Stimulated activated naive CD8-positive, alpha-beta T cell treated with anti-CD3 and anti-CD28 coated beads, Interleukin-15, amount 100 ng/mL, for 72 hours (primary cell): ENCODE measurements at regions not wholly inside any gene's neighbourhood (a gene's known extent, or its start where the extent isn't known, plus 50 kb on each side); places are given as distances from the start of the nearest gene placed in this dataset.
"Not testable (repeated sequence)": the region's sequence is repeated elsewhere in the genome, so short reads cannot be mapped to it uniquely, and the experiment has no call there.

ENCODE experiments used
- ATAC-seq: fragments of 150-1000 bp; cut with Tn5 transposase; 2 replicates; pipeline ENCODE4 v1.10.0; 2021; ENCODE audit warnings: mild to moderate bottlenecking, moderate library complexity
- DNase-seq, 2 donors: peaks; one replicate each; pipeline ENCODE4 v3.0.0; 2021 to 2022
- H3K27ac Mint-ChIP-seq, 2 donors: one replicate each; pipeline ENCODE4 v1.8.0; 2022; ENCODE audit warnings: mild to moderate bottlenecking in 2 of 2, mixed read lengths in 2 of 2, moderate library complexity in 2 of 2
- H3K27me3 Mint-ChIP-seq: one replicate; pipeline ENCODE4 v1.8.0; 2022; ENCODE audit warnings: mixed read lengths
- H3K4me1 Mint-ChIP-seq: one replicate; pipeline ENCODE4 v1.8.0; 2022; ENCODE audit warnings: mild to moderate bottlenecking, mixed read lengths
- H3K4me3 Mint-ChIP-seq, 2 donors: one replicate each; pipeline ENCODE4 v1.8.0; 2022; ENCODE audit warnings: mild to moderate bottlenecking in 2 of 2, mixed read lengths in 2 of 2, moderate library complexity in 1 of 2
- H3K9me3 Mint-ChIP-seq, 2 donors: one replicate each; pipeline ENCODE4 v1.8.0; 2022; ENCODE audit warnings: mixed read lengths in 2 of 2

- Mint-ChIP-seq H3K9me3 (peaks cover 0 to 4% of the 10 kb centered on the region in 2 donors), H3K27me3 (no peaks in the 10 kb centered on the region), H3K27ac (no peak overlapping the region), H3K4me1 (no peaks in the 10 kb centered on the region), H3K4me3 (no peak overlapping the region)
- no peak for DNase-seq
- ATAC-seq = no peak
Observed at GRCh38 chr3:148500881-148501280, 196.8 kb upstream of the AGTR1 start.

DNA sequence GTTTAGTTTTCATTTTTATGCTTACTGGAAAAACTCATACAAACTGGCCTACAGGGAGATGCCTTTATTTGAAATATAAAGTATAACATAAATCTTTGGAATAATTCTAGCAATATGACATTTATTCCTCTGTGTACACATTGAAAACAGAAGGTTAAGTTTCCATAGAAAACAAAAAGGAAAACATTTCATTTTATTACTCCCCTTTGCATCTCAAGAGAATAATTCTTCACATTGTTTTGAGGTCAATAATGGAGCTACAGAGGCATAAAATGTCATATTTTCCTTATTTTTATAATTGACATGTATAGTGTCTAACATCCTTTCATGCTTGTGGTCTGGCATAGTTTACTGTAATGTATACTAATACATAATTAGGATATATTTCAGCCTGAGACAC, 187.6 kb upstream of the AGTR1 start:
- Mint-ChIP-seq H3K4me1 (no peaks in the 10 kb centered on the region), H3K9me3 (peaks cover 0 to 12% of the 10 kb centered on the region in 2 donors), H3K27me3 (no peaks in the 10 kb centered on the region), H3K4me3 (no peak overlapping the region), H3K27ac (no peak overlapping the region)
- ATAC-seq = no peak
- DNase-seq = no peak

DNA sequence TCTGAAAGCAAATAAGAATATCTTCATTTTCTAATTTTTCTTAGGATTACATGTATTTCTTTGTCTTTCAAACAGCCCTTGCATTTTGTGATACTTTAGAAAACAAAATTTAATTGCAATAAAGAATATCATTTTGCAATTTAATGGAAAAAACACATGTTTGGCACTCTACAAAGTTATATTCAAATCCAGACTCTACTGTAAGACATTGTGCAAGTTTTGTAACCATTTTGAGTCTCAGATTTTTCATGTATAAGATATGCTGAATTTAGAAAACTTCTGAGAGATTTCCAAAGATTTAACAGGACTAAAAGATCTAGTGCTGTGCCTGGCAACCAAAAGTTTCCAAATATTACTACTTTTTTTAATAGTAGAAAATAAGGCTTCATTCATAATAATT, 187.1 kb upstream of the AGTR1 start:
- no peak for ATAC-seq
- peaks cover 0 to 10% of the 10 kb centered on the region in 2 donors for H3K9me3 Mint-ChIP-seq

GRCh38 chr3:148512648-148513047, 185.1 kb upstream of the AGTR1 start:
- DNase-seq = no peak
- Mint-ChIP-seq H3K4me3 (no peak overlapping the region), H3K4me1 (no peaks in the 10 kb centered on the region), H3K9me3 (peaks cover 0 to 4% of the 10 kb centered on the region in 2 donors), H3K27ac (no peak overlapping the region), H3K27me3 (no peaks in the 10 kb centered on the region)
- no peak for ATAC-seq

More for the DNA sequence above, 187.1 kb upstream of the AGTR1 start:
- H3K27me3 Mint-ChIP-seq = no peaks in the 10 kb centered on the region
- no peak overlapping the region for H3K27ac Mint-ChIP-seq
- no peak overlapping the region for H3K4me3 Mint-ChIP-seq
- H3K4me1 Mint-ChIP-seq = no peaks in the 10 kb centered on the region
- DNase-seq = no peak

DNA sequence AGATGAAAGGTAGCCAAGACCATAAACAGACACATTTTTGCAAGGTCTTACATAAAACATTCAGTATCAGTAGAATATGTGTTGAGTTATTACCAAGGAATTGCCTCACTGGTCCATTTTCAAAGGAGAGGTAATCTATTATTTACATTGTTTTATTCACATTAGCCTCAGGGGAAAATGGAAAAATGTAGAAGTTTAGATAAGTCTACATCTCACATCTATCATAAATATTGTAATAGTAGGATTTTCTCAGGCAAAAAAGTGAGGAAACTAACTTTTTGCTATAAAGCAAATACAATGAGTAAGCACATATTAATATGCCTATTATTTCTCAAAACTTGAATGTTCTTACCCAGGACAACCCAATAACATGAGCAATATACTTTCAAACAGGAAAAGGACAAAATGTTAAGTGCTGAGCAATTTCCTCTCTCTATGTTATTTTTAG, 184.6 kb upstream of the AGTR1 start:
- H3K27me3 Mint-ChIP-seq = no peaks in the 10 kb centered on the region
- ATAC-seq = no peak
- no peak for DNase-seq
- H3K27ac Mint-ChIP-seq = no peak overlapping the region
- no peaks in the 10 kb centered on the region for H3K4me1 Mint-ChIP-seq
- peaks cover 0 to 7% of the 10 kb centered on the region in 2 donors for H3K9me3 Mint-ChIP-seq
- no peak overlapping the region for H3K4me3 Mint-ChIP-seq

DNA sequence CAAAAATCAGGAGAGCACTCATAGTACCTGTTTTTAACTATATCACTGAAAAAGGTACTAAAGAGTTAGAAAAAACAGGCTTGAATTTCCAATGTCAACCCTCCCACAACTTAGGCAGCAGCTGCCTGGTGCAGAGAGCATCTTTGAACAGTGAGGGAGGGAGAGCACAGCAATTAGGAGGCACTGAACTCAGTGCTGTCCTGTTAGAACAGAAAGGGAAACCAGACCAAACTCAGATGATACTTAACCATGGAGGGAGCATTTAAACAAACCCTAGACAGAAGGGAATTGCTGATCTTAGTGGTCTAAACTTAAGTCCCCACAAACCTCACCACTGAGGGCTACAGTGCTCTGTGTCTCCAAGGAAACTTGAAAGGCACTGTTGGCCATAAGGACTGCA, 179.2 kb upstream of the AGTR1 start:
- DNase-seq = no peak
- Mint-ChIP-seq H3K27me3 (no peaks in the 10 kb centered on the region), H3K27ac (peak overlapping the region in 1 of 2 donors; percentile 46), H3K9me3 (peaks cover 11 to 25% of the 10 kb centered on the region in 2 donors), H3K4me1 (no peaks in the 10 kb centered on the region), H3K4me3 (no peak overlapping the region)
- ATAC-seq = no peak

DNA sequence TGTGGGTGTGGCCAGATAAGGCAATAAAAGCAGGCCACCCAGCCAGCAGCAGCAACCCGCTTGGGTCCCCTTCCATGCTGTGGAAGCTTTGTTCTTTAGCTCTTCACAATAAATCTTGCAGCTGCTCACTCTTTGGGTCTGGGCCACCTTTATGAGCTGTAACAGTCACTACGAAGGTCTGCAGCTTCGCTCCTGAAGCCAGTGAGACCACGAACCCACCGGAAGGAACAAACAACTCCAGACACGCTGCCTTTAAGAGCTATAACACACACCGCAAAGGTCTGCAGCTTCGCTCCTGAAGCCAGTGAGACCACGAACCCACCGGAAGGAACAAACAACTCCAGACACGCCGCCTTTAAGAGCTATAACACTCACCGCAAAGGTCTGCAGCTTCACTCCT, 172.1 kb upstream of the AGTR1 start:
- H3K9me3 Mint-ChIP-seq = peaks cover 9 to 31% of the 10 kb centered on the region in 2 donors
- ATAC-seq, H3K27me3 Mint-ChIP-seq, H3K27ac Mint-ChIP-seq, H3K4me1 Mint-ChIP-seq, DNase-seq, H3K4me3 Mint-ChIP-seq: not testable (repeated sequence)

- Mint-ChIP-seq H3K27ac (no peak overlapping the region), H3K4me1 (no peaks in the 10 kb centered on the region), H3K9me3 (peaks cover 9 to 22% of the 10 kb centered on the region in 2 donors), H3K27me3 (no peaks in the 10 kb centered on the region), H3K4me3 (no peak overlapping the region)
- ATAC-seq (no peak), DNase-seq (no peak)
Observed at GRCh38 chr3:148528024-148528423, 169.7 kb upstream of the AGTR1 start.

- H3K27me3 Mint-ChIP-seq = no peaks in the 10 kb centered on the region
- ATAC-seq = no peak
- no peaks in the 10 kb centered on the region for H3K4me1 Mint-ChIP-seq
- no peak overlapping the region for H3K27ac Mint-ChIP-seq
- no peak for DNase-seq
- H3K9me3 Mint-ChIP-seq = peaks cover 5 to 7% of the 10 kb centered on the region in 2 donors
- H3K4me3 Mint-ChIP-seq = no peak overlapping the region
Observed at GRCh38 chr3:148531836-148532235, 165.9 kb upstream of the AGTR1 start.

- no peaks in the 10 kb centered on the region for H3K4me1 Mint-ChIP-seq
- no peaks in the 10 kb centered on the region for H3K27me3 Mint-ChIP-seq
- DNase-seq (no peak), ATAC-seq (no peak)
- no peak overlapping the region for H3K4me3 Mint-ChIP-seq
- no peak overlapping the region for H3K27ac Mint-ChIP-seq
- H3K9me3 Mint-ChIP-seq = peaks cover under 1 to 7% of the 10 kb centered on the region in 2 donors
Observed at GRCh38 chr3:148532326-148532725, 165.4 kb upstream of the AGTR1 start.

GRCh38 chr3:148532774-148533173, 164.9 kb upstream of the AGTR1 start:
- Mint-ChIP-seq H3K27ac (no peak overlapping the region), H3K27me3 (no peaks in the 10 kb centered on the region), H3K4me3 (no peak overlapping the region), H3K4me1 (no peaks in the 10 kb centered on the region), H3K9me3 (peaks cover 0 to 7% of the 10 kb centered on the region in 2 donors)
- no peak for ATAC-seq
- no peak for DNase-seq

DNA sequence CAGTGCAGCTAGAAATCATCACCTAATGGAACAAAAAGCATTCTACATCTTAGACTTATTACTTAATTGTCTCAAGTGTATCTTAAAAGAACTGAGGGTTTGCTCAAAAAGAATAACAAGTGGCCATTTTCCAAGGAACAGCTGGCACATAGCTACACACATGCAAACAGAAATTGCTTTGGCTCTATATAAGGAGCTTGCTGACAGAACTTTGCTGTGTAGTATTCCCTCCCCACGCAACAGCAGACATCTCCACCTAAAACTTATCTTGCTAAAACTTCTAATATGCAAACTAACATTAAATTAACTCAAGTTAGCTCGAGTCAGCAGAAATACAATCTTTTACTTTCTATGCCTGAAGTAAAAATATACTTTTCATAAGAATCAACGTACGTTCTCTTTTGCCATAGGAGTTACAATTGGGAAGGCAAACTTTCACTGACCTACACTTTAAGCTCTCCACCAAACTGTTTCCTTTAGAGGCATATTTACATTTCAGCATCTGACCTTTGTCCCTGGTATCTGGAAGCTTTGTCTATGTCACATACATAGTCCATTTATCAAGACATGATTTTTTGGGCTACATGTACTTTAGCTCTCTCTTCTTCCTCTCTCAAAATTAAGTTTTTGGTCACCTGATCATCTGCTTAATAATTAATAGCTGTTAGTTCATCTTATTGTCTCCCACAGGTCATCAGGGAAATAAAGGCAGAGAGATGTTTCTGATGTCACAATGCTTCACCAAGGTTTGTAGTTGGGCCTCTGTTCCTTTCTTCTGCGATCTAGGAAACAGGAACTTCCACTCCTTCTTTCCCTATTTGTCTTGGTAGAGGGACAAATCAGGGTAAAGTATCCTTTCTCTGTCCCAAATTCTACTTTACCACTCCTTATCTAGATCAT, 163.4 kb upstream of the AGTR1 start:
- DNase-seq (no peak), ATAC-seq (no peak)
- Mint-ChIP-seq H3K27ac (no peak overlapping the region), H3K4me3 (no peak overlapping the region), H3K9me3 (peaks cover 0 to 7% of the 10 kb centered on the region in 2 donors), H3K4me1 (no peaks in the 10 kb centered on the region), H3K27me3 (no peaks in the 10 kb centered on the region)

- H3K4me3 Mint-ChIP-seq = no peak overlapping the region
- no peak overlapping the region for H3K27ac Mint-ChIP-seq
- ATAC-seq = no peak
- peaks cover 0 to 7% of the 10 kb centered on the region in 2 donors for H3K9me3 Mint-ChIP-seq
- H3K4me1 Mint-ChIP-seq = no peaks in the 10 kb centered on the region
- no peaks in the 10 kb centered on the region for H3K27me3 Mint-ChIP-seq
- no peak for DNase-seq
Observed at GRCh38 chr3:148535001-148535400, 162.7 kb upstream of the AGTR1 start.

DNA sequence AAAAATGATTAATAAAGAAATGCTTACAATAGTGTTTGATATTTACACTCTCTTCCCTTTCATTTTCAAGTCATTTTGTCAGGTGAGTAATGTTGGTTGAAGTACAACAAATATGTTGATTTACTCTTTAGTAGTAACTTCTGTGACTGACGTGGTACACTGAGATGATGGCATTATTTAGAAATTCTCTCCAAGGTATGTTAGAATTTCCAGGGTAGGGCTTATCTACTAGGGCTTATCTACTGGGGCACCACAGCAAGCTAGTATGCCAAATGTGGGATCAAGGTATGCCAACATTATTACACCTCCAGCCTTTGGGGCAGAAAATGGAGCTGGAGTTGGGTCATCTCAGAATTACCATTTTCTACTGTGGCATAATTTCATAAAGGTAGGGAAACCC, 157.4 kb upstream of the AGTR1 start:
- H3K4me1 Mint-ChIP-seq = no peaks in the 10 kb centered on the region
- ATAC-seq (no peak), DNase-seq (no peak)
- H3K27me3 Mint-ChIP-seq = no peaks in the 10 kb centered on the region
- H3K9me3 Mint-ChIP-seq = peaks cover 0 to 1% of the 10 kb centered on the region in 2 donors
- H3K4me3 Mint-ChIP-seq = no peak overlapping the region
- H3K27ac Mint-ChIP-seq = no peak overlapping the region

- Mint-ChIP-seq H3K9me3 (no peaks in the 10 kb centered on the region), H3K27ac (no peak overlapping the region), H3K4me3 (no peak overlapping the region), H3K27me3 (no peaks in the 10 kb centered on the region), H3K4me1 (no peaks in the 10 kb centered on the region)
- ATAC-seq (no peak), DNase-seq (no peak)
Observed at GRCh38 chr3:148540851-148541250, 156.9 kb upstream of the AGTR1 start.

- Mint-ChIP-seq H3K27ac (no peak overlapping the region), H3K9me3 (no peaks in the 10 kb centered on the region), H3K4me3 (no peak overlapping the region), H3K27me3 (no peaks in the 10 kb centered on the region), H3K4me1 (no peaks in the 10 kb centered on the region)
- DNase-seq (no peak), ATAC-seq (no peak)
Observed at GRCh38 chr3:148546959-148547358, 150.7 kb upstream of the AGTR1 start.
